A549 (cell line): ENCODE measurements at regions not wholly inside any gene's neighbourhood (a gene's known extent, or its start where the extent isn't known, plus 50 kb on each side); places are given as distances from the start of the nearest gene placed in this dataset.

ENCODE experiments used
- ATAC-seq, 2 experiments: fragments of 200-7000 bp in 1 of 2; fragments of >200 bp in 1 of 2; cut with Nextera tagmentation in 1 of 2; cut with Tn5 transposase in 1 of 2; 3 replicates each; pipeline versions ENCODE4 v1.8.0 to v1.9.1; 2018 to 2020; ENCODE audit warnings: mild to moderate bottlenecking in 1 of 2, moderate library complexity in 1 of 2
- CTCF ChIA-PET: fragments of 300-600 bp; sonication (Branson Sonifier 250); formaldehyde crosslinking; extraction: SDS; loops from one replicate; lab custom pipeline; 2021; ENCODE audit warnings: antibody characterized with exemption, inconsistent platforms; lab: Yijun Ruan, JAX
- POLR2A ChIA-PET: fragments of 350-600 bp; formaldehyde crosslinking; extraction: SDS; loops from one replicate; lab custom pipeline; 2021; ENCODE audit warnings: antibody characterized with exemption, inconsistent platforms; lab: Yijun Ruan, JAX
- DNase-seq, 2 experiments: peaks; one replicate each; pipeline versions ENCODE4 v3.0.0 to v3.0.0-alpha.2; 2011 to 2016; ENCODE audit warnings: low read depth in 1 of 2, low spot score in 1 of 2
- FAIRE-seq: peaks from 2 replicates; lab custom pipeline; 2011; peaks lifted over from hg19 to GRCh38; lab: Jason Lieb, UNC
- H3K27ac ChIP-seq, 2 experiments: fragments of >200 bp; sonication (Bioruptor Twin); formaldehyde crosslinking; 3 replicates each; pipeline ENCODE4 v1.5.1; 2016 to 2017
- H3K4me1 ChIP-seq: fragments of >200 bp; sonication (Bioruptor Twin); formaldehyde crosslinking; 3 replicates; pipeline ENCODE4 v1.6.1; 2016
- H3K4me2 ChIP-seq: fragments of >200 bp; sonication (Bioruptor Twin); formaldehyde crosslinking; 3 replicates; pipeline ENCODE4 v1.6.1; 2016
- H3K4me3 ChIP-seq: fragments of >200 bp; sonication (Bioruptor Twin); formaldehyde crosslinking; 3 replicates; pipeline ENCODE4 v1.5.1; 2016
- H3K9me3 ChIP-seq: fragments of >200 bp; sonication (Bioruptor Twin); formaldehyde crosslinking; 3 replicates; pipeline ENCODE4 v1.6.1; 2016
- CBX8 ChIP-seq: fragments of 200-600 bp; sonication (generic); IDR thresholded peaks from 2 replicates; pipeline ENCODE4 v1.6.1; 2016
- CHD2 ChIP-seq: fragments of 150-350 bp; IDR thresholded peaks from 2 replicates; pipeline ENCODE4 v1.6.1; 2014; ENCODE audit warnings: low read length; ENCODE audit not compliant: partially characterized antibody
- CHD4 ChIP-seq: fragments of 200-600 bp; sonication (generic); IDR thresholded peaks from 2 replicates; pipeline ENCODE4 v1.6.1; 2016; ENCODE audit warnings: antibody characterized with exemption, mild to moderate bottlenecking, borderline replicate concordance
- EP300 ChIP-seq, 2 experiments: fragments of >200 bp; sonication (Bioruptor Twin); formaldehyde crosslinking; IDR thresholded peaks; 2 replicates in 1 of 2; 3 replicates in 1 of 2; pipeline ENCODE4 v1.6.1; 2016 to 2017
- ESRRA ChIP-seq: fragments of 150-350 bp; IDR thresholded peaks from 2 replicates; pipeline ENCODE4 v1.6.1; 2014; ENCODE audit warnings: mild to moderate bottlenecking, low read length, borderline replicate concordance
- FOXS1 ChIP-seq: fragments of 250-450 bp; sonication (Bioruptor Pico); IDR thresholded peaks from 2 replicates; pipeline ENCODE4 v1.5.0; 2020; ENCODE audit warnings: mild to moderate bottlenecking, moderate library complexity
- GATA3 ChIP-seq: IDR thresholded peaks from 2 replicates; pipeline ENCODE4 v1.6.1; 2012; ENCODE audit warnings: borderline replicate concordance
- HDAC2 ChIP-seq: fragments of 200-600 bp; sonication (generic); IDR thresholded peaks from 2 replicates; pipeline ENCODE4 v1.6.1; 2016
- HEYL ChIP-seq: fragments of 250-450 bp; sonication (Bioruptor Pico); IDR thresholded peaks from 2 replicates; pipeline ENCODE4 v1.8.0; 2021; ENCODE audit warnings: mild to moderate bottlenecking, moderate library complexity
- HOXB13 ChIP-seq: fragments of 250-450 bp; sonication (Bioruptor Pico); IDR thresholded peaks from 2 replicates; pipeline ENCODE4 v1.5.0; 2020; ENCODE audit warnings: low read depth, mild to moderate bottlenecking, moderate library complexity
- JUN ChIP-seq, 2 experiments: fragments of >200 bp; sonication (Bioruptor Twin); formaldehyde crosslinking; IDR thresholded peaks; 2 replicates in 1 of 2; 3 replicates in 1 of 2; pipeline ENCODE4 v1.6.1; 2016 to 2017
- KDM1A ChIP-seq: fragments of 200-600 bp; sonication (generic); IDR thresholded peaks from 2 replicates; pipeline ENCODE4 v1.6.1; 2016; ENCODE audit warnings: low read depth, mild to moderate bottlenecking
- MYC ChIP-seq: IDR thresholded peaks from 2 replicates; pipeline ENCODE4 v1.6.1; 2012; ENCODE audit warnings: mild to moderate bottlenecking, inconsistent platforms, low read length, improper control_type of control experiment, borderline replicate concordance
- NR3C1 ChIP-seq: fragments of >200 bp; sonication (Bioruptor Twin); formaldehyde crosslinking; IDR thresholded peaks from 3 replicates; pipeline ENCODE4 v1.6.1; 2017
- PHF8 ChIP-seq: fragments of 200-600 bp; sonication (generic); IDR thresholded peaks from 2 replicates; pipeline ENCODE4 v1.6.1; 2016; ENCODE audit warnings: low read depth, mild to moderate bottlenecking, antibody characterized with exemption, moderate library complexity, borderline replicate concordance
- POLR2AphosphoS2 ChIP-seq: conservative IDR thresholded peaks from 2 replicates; pipeline ENCODE4 v1.6.1; 2012; ENCODE audit warnings: low read length, improper control_type of control experiment, inconsistent platforms
- RAD21 ChIP-seq, 2 experiments: fragments of >200 bp in 1 of 2; sonication (Bioruptor Twin) in 1 of 2; formaldehyde crosslinking in 1 of 2; IDR thresholded peaks in 1 of 2; conservative IDR thresholded peaks in 1 of 2; 2 replicates in 1 of 2; 3 replicates in 1 of 2; pipeline ENCODE4 v1.6.1; 2012 to 2018; ENCODE audit warnings: inconsistent platforms in 1 of 2
- RARB ChIP-seq: fragments of 250-450 bp; sonication (Bioruptor Pico); IDR thresholded peaks from 2 replicates; pipeline ENCODE4 v1.8.0; 2021; ENCODE audit warnings: mild to moderate bottlenecking, moderate library complexity
- RFX5 ChIP-seq: fragments of 450-650 bp; IDR thresholded peaks from 2 replicates; pipeline ENCODE4 v1.7.1; 2014; ENCODE audit warnings: antibody characterized with exemption, mild to moderate bottlenecking, moderate library complexity
- RNF2 ChIP-seq: fragments of 200-600 bp; sonication (generic); IDR thresholded peaks from 2 replicates; pipeline ENCODE4 v1.6.1; 2016; ENCODE audit warnings: low read depth, mild to moderate bottlenecking, antibody characterized with exemption, moderate library complexity, borderline replicate concordance
- TFCP2L1 ChIP-seq: fragments of 250-450 bp; sonication (Bioruptor Pico); IDR thresholded peaks from 2 replicates; pipeline ENCODE4 v1.5.0; 2021; ENCODE audit warnings: mild to moderate bottlenecking
- TP53 ChIP-seq: fragments of 250-450 bp; sonication (Bioruptor Pico); IDR thresholded peaks from 2 replicates; pipeline ENCODE4 v1.5.0; 2021; ENCODE audit warnings: mild to moderate bottlenecking, moderate library complexity
- ZC3H11A ChIP-seq: fragments of 450-650 bp; IDR thresholded peaks from 2 replicates; pipeline ENCODE4 v1.6.1; 2014; ENCODE audit warnings: antibody characterized with exemption, mild to moderate bottlenecking
- ZFP36 ChIP-seq: fragments of 450-650 bp; IDR thresholded peaks from 2 replicates; pipeline ENCODE4 v1.6.1; 2014; ENCODE audit warnings: borderline replicate concordance; ENCODE audit not compliant: partially characterized antibody
- ZSCAN20 ChIP-seq: fragments of 250-450 bp; sonication (Bioruptor Pico); IDR thresholded peaks from 2 replicates; pipeline ENCODE4 v1.8.0; 2022; ENCODE audit warnings: mild to moderate bottlenecking, moderate library complexity
- WGBS: methylation state at CpG from one replicate; pipeline ENCODE4 v1.1.6; 2017; ENCODE audit errors: missing lambda C conversion rate; 5-methylcytosine and 5-hydroxymethylcytosine counted together
- TF ChIP-seq, protein P1 (sequence below): IDR thresholded peaks from 2 replicates; pipeline ENCODE4 v1.6.1; 2012; ENCODE audit warnings: low read depth, borderline replicate concordance
- TF ChIP-seq, protein P2 (sequence below): fragments of 200-600 bp; sonication (generic); IDR thresholded peaks from 2 replicates; pipeline ENCODE4 v1.6.1; 2016; ENCODE audit warnings: antibody characterized with exemption, mild to moderate bottlenecking, moderate library complexity
- TF ChIP-seq, protein P3 (sequence below): fragments of 250-450 bp; sonication (Bioruptor Pico); IDR thresholded peaks from 2 replicates; pipeline ENCODE4 v1.5.0; 2021; ENCODE audit warnings: mild to moderate bottlenecking, moderate library complexity, borderline replicate concordance
- TF ChIP-seq, protein P4 (sequence below): fragments of 450-650 bp; IDR thresholded peaks from 2 replicates; pipeline ENCODE4 v1.6.1; 2014; ENCODE audit warnings: antibody characterized with exemption
- TF ChIP-seq, protein P5 (sequence below): fragments of >200 bp; sonication (Bioruptor Twin); formaldehyde crosslinking; IDR thresholded peaks from 3 replicates; pipeline ENCODE4 v1.6.1; 2016

DNA sequence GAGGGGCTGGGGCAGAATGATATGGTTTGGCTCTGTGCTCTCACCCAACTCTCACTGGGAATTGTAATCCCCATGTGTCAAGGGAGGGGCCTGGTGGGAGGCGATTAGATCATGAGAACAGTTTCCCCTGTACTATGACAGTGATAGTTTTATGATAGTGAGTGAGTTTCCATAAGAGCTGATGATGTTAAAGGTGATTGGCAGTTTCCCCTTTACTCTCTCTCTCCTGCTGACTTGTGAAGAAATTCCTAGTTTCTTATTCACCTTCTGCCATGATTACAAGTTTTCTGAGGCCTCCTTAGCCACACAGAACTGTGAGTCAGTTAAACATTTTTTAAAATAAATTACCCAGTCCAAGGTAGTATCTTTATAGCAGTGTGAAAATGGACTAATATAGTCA, 120.4 kb upstream of the CDH9 start (continued):
- TF ChIP-seq, protein P1, sequence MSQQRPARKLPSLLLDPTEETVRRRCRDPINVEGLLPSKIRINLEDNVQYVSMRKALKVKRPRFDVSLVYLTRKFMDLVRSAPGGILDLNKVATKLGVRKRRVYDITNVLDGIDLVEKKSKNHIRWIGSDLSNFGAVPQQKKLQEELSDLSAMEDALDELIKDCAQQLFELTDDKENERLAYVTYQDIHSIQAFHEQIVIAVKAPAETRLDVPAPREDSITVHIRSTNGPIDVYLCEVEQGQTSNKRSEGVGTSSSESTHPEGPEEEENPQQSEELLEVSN: no peak
- TF ChIP-seq RAD21 (conservative IDR thresholded peaks at IDR 0.05 in 1 of 2, IDR thresholded peaks at IDR 0.05 in 1 of 2) (no peak), ESRRA (no peak), RFX5 (no peak), CBX8 (no peak), PHF8 (no peak), ZSCAN20 (CRISPR knock-in tag) (no peak)

DNA sequence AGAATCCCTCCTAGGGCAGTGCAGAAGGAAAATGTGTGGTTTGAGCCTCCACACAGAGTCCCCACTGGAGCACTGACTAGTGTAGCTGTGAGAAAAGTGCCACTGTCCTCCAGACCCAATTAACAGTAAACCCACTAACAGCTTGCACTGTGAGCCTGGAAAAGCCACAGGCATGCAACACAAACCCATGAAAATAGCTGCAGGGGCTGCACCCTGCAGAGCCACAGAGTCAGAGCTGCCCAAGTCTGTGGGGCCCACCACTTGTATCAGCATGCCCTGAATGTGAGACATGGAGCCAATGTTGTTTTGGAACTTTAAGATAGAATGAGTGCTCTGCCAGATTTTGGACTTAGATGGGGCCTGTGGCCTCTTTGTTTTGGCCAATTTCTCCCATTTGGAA, 119.8 kb upstream of the CDH9 start:
- no peak for FAIRE-seq
- Histone ChIP-seq H3K4me2 (no peak overlapping the region), H3K4me1 (no peaks in the 10 kb centered on the region), H3K9me3 (peaks cover 22% of the 10 kb centered on the region; the same call in 2 of the 3 replicates), H3K27ac (no peak overlapping the region), H3K4me3 (no peak overlapping the region)
- no peak for DNase-seq
- ATAC-seq: no peak
- ChIA-PET POLR2A (no interaction called here), CTCF (no interaction called here)
- TF ChIP-seq HOXB13 (CRISPR knock-in tag) (no peak), GATA3 (no peak), CHD2 (no peak), ZC3H11A (no peak), HDAC2 (no peak), CHD4 (no peak), EP300 (IDR thresholded peaks at IDR 0.05) (no peak), RAD21 (conservative IDR thresholded peaks at IDR 0.05 in 1 of 2, IDR thresholded peaks at IDR 0.05 in 1 of 2) (no peak), RNF2 (no peak), TP53 (CRISPR knock-in tag) (no peak), HEYL (no peak), JUN (IDR thresholded peaks at IDR 0.05) (no peak), FOXS1 (CRISPR knock-in tag) (no peak)
- TF ChIP-seq, protein P2, sequence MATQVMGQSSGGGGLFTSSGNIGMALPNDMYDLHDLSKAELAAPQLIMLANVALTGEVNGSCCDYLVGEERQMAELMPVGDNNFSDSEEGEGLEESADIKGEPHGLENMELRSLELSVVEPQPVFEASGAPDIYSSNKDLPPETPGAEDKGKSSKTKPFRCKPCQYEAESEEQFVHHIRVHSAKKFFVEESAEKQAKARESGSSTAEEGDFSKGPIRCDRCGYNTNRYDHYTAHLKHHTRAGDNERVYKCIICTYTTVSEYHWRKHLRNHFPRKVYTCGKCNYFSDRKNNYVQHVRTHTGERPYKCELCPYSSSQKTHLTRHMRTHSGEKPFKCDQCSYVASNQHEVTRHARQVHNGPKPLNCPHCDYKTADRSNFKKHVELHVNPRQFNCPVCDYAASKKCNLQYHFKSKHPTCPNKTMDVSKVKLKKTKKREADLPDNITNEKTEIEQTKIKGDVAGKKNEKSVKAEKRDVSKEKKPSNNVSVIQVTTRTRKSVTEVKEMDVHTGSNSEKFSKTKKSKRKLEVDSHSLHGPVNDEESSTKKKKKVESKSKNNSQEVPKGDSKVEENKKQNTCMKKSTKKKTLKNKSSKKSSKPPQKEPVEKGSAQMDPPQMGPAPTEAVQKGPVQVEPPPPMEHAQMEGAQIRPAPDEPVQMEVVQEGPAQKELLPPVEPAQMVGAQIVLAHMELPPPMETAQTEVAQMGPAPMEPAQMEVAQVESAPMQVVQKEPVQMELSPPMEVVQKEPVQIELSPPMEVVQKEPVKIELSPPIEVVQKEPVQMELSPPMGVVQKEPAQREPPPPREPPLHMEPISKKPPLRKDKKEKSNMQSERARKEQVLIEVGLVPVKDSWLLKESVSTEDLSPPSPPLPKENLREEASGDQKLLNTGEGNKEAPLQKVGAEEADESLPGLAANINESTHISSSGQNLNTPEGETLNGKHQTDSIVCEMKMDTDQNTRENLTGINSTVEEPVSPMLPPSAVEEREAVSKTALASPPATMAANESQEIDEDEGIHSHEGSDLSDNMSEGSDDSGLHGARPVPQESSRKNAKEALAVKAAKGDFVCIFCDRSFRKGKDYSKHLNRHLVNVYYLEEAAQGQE: no peak
- TF ChIP-seq, protein P3, sequence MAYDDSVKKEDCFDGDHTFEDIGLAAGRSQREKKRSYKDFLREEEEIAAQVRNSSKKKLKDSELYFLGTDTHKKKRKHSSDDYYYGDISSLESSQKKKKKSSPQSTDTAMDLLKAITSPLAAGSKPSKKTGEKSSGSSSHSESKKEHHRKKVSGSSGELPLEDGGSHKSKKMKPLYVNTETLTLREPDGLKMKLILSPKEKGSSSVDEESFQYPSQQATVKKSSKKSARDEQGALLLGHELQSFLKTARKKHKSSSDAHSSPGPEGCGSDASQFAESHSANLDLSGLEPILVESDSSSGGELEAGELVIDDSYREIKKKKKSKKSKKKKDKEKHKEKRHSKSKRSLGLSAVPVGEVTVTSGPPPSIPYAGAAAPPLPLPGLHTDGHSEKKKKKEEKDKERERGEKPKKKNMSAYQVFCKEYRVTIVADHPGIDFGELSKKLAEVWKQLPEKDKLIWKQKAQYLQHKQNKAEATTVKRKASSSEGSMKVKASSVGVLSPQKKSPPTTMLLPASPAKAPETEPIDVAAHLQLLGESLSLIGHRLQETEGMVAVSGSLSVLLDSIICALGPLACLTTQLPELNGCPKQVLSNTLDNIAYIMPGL: no peak
- TF ChIP-seq, all 56 proteins: peak for 0

DNA sequence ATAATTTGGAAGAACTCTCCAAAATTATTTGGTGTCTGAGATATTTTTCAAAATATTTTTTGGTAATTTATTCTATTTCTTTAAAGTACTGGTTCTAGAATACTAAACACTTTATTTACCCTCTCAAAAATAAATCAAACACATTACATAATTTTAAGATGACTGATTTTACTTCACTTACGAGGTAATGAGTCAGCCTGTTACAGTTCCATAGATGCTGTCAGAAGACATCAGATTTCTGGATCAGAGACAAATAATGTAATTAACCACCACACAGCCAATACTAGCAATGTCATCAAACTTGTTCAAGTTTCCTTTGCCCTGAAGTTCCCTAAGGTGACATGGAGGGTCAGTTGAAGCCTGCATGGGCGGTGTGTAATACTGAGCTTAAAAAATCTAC, 106.1 kb upstream of the CDH9 start:
- H3K4me1 ChIP-seq: no peaks in the 10 kb centered on the region
- ChIA-PET CTCF (interaction anchor here (1.0 kb wide), 1 partner anchor 106 kb away, joined by 3 read pairs; the partner anchor contains the start of gene CDH9), POLR2A (no interaction called here)
- H3K27ac ChIP-seq: no peak overlapping the region
- DNase-seq (no peak), FAIRE-seq (no peak), ATAC-seq (no peak)
- H3K9me3 ChIP-seq: no peaks in the 10 kb centered on the region
- H3K4me3 ChIP-seq: no peak overlapping the region
- 32% methylated on average over 2 of the region's 2 CpGs for WGBS
- H3K4me2 ChIP-seq: no peak overlapping the region
- TF ChIP-seq POLR2AphosphoS2: no peak
- TF ChIP-seq KDM1A: no peak
- TF ChIP-seq NR3C1: no peak
- no peak for TF ChIP-seq ZFP36
- TF ChIP-seq HEYL: no peak
- TF ChIP-seq HDAC2: no peak
- TF ChIP-seq RARB (CRISPR knock-in tag): no peak
- TF ChIP-seq, protein P4, sequence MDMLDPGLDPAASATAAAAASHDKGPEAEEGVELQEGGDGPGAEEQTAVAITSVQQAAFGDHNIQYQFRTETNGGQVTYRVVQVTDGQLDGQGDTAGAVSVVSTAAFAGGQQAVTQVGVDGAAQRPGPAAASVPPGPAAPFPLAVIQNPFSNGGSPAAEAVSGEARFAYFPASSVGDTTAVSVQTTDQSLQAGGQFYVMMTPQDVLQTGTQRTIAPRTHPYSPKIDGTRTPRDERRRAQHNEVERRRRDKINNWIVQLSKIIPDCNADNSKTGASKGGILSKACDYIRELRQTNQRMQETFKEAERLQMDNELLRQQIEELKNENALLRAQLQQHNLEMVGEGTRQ: no peak
- no peak for TF ChIP-seq MYC
- TF ChIP-seq, protein P5, sequence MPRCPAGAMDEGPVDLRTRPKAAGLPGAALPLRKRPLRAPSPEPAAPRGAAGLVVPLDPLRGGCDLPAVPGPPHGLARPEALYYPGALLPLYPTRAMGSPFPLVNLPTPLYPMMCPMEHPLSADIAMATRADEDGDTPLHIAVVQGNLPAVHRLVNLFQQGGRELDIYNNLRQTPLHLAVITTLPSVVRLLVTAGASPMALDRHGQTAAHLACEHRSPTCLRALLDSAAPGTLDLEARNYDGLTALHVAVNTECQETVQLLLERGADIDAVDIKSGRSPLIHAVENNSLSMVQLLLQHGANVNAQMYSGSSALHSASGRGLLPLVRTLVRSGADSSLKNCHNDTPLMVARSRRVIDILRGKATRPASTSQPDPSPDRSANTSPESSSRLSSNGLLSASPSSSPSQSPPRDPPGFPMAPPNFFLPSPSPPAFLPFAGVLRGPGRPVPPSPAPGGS: no peak
- TF ChIP-seq TFCP2L1 (CRISPR knock-in tag): no peak
- no peak for TF ChIP-seq RAD21 (conservative IDR thresholded peaks at IDR 0.05 in 1 of 2, IDR thresholded peaks at IDR 0.05 in 1 of 2)
- TF ChIP-seq FOXS1 (CRISPR knock-in tag): no peak
